Bronchial epithelial cell (primary cell): ENCODE measurements at regions not wholly inside any gene's neighbourhood (a gene's known extent, or its start where the extent isn't known, plus 50 kb on each side); places are given as distances from the start of the nearest gene placed in this dataset.

ENCODE experiments used
- DNase-seq: peaks from one replicate; pipeline ENCODE4 v3.0.0-alpha.2; 2010; ENCODE audit warnings: low read depth
- FAIRE-seq: peaks from 2 replicates; lab custom pipeline; 2011; peaks lifted over from hg19 to GRCh38; lab: Jason Lieb, UNC
- H3K27me3 ChIP-seq: 2 replicates; pipeline ENCODE4 v1.5.1; 2011; ENCODE audit warnings: low read length; ENCODE audit not compliant: control insufficient read depth, insufficient read depth
- H3K36me3 ChIP-seq: 2 replicates; pipeline ENCODE4 v1.5.1; 2011; ENCODE audit warnings: low read length; ENCODE audit not compliant: control insufficient read depth, insufficient read depth
- H3K4me3 ChIP-seq: 2 replicates; pipeline ENCODE4 v1.5.1; 2011; ENCODE audit warnings: mild to moderate bottlenecking, low read depth, low read length, control low read depth
- CTCF ChIP-seq: IDR thresholded peaks from 2 replicates; pipeline ENCODE4 v1.5.1; 2011; ENCODE audit warnings: mild to moderate bottlenecking, moderate library complexity, low read length, control low read depth, inconsistent platforms; ENCODE audit not compliant: insufficient read depth, severe bottlenecking

GRCh38 chr6:85069577-85069976 lies 305.2 kb upstream of the TBX18 start:
- TF ChIP-seq CTCF = no peak
- no peak for FAIRE-seq
- Histone ChIP-seq H3K36me3 (no peaks in the 10 kb centered on the region), H3K4me3 (no peak overlapping the region), H3K27me3 (no peaks in the 10 kb centered on the region)
- DNase-seq = no peak

GRCh38 chr6:85068221-85068620 lies 303.8 kb upstream of the TBX18 start:
- Histone ChIP-seq H3K36me3 (no peaks in the 10 kb centered on the region), H3K4me3 (no peak overlapping the region), H3K27me3 (no peaks in the 10 kb centered on the region)
- FAIRE-seq (no peak), DNase-seq (no peak)
- TF ChIP-seq CTCF = no peak

GRCh38 chr6:85066266-85066665 lies 301.9 kb upstream of the TBX18 start:
- no peak overlapping the region for H3K4me3 ChIP-seq
- no peak for DNase-seq
- H3K36me3 ChIP-seq = no peaks in the 10 kb centered on the region
- no peak for TF ChIP-seq CTCF
- no peaks in the 10 kb centered on the region for H3K27me3 ChIP-seq
- no peak for FAIRE-seq

- Histone ChIP-seq H3K27me3 (no peaks in the 10 kb centered on the region), H3K36me3 (no peaks in the 10 kb centered on the region), H3K4me3 (no peak overlapping the region)
- DNase-seq (no peak), FAIRE-seq (no peak)
- TF ChIP-seq CTCF = no peak
Measured at GRCh38 chr6:85065831-85066230, 301.4 kb upstream of the TBX18 start.

GRCh38 chr6:85063611-85064010 lies 299.2 kb upstream of the TBX18 start:
- H3K27me3 ChIP-seq = no peaks in the 10 kb centered on the region
- DNase-seq = no peak
- H3K4me3 ChIP-seq = no peak overlapping the region
- H3K36me3 ChIP-seq = no peaks in the 10 kb centered on the region
- no peak for FAIRE-seq
- TF ChIP-seq CTCF = no peak

- FAIRE-seq (no peak), DNase-seq (no peak)
- Histone ChIP-seq H3K36me3 (no peaks in the 10 kb centered on the region), H3K4me3 (no peak overlapping the region), H3K27me3 (no peaks in the 10 kb centered on the region)
- TF ChIP-seq CTCF = no peak
Measured at GRCh38 chr6:85062884-85063283, 298.5 kb upstream of the TBX18 start.
